Neural cell (in vitro differentiated cells): ENCODE measurements at regions not wholly inside any gene's neighbourhood (a gene's known extent, or its start where the extent isn't known, plus 50 kb on each side); places are given as distances from the start of the nearest gene placed in this dataset.

Experiments used
- H2AFZ ChIP-seq: fragments of 200-600, 300-800 bp; sonication (generic), shearing (Covaris generic); 2 replicates; pipeline ENCODE4 v1.6.0; 2014; ENCODE audit warnings: low read depth, mild to moderate bottlenecking, antibody characterized with exemption, low read length, moderate library complexity
- H3F3A ChIP-seq: fragments of 200-600 bp; shearing (Covaris generic); 2 replicates; pipeline ENCODE4 v1.6.1; 2016; ENCODE audit warnings: mild to moderate bottlenecking, moderate library complexity, mixed read lengths, antibody characterized with exemption, low read length; ENCODE audit not compliant: insufficient read depth, poor library complexity, severe bottlenecking
- H3K27ac ChIP-seq: fragments of 200-600, 300-800 bp; sonication (generic), shearing (Covaris generic); 2 replicates; pipeline ENCODE4 v1.5.1; 2014; ENCODE audit warnings: mild to moderate bottlenecking, low read length, moderate library complexity
- H3K27me3 ChIP-seq: fragments of 300-800, 200-600 bp; sonication (generic), shearing (Covaris generic); 2 replicates; pipeline ENCODE4 v1.6.0; 2014; ENCODE audit warnings: mild to moderate bottlenecking, low read depth, low read length, moderate library complexity; ENCODE audit not compliant: insufficient read depth
- H3K36me3 ChIP-seq: fragments of 300-800, 200-600 bp; sonication (generic), shearing (Covaris generic); 2 replicates; pipeline ENCODE4 v1.5.1; 2014; ENCODE audit warnings: mild to moderate bottlenecking, antibody characterized with exemption, low read length, moderate library complexity; ENCODE audit not compliant: insufficient read depth
- H3K4me2 ChIP-seq: fragments of 300-800, 200-600 bp; sonication (generic), shearing (Covaris generic); 2 replicates; pipeline ENCODE4 v1.6.0; 2014; ENCODE audit warnings: mild to moderate bottlenecking, low read length
- H3K4me3 ChIP-seq: fragments of 300-800, 200-600 bp; sonication (generic), shearing (Covaris generic); 2 replicates; pipeline ENCODE4 v1.5.1; 2014; ENCODE audit warnings: mild to moderate bottlenecking, low read length, moderate library complexity
- H3K79me2 ChIP-seq: fragments of 200-600 bp; shearing (Covaris generic); replicated peaks from 2 replicates; pipeline ENCODE4 v1.6.0; 2014; ENCODE audit warnings: mild to moderate bottlenecking, low read length, moderate library complexity; ENCODE audit not compliant: insufficient read depth
- H3K9ac ChIP-seq: fragments of 300-800, 200-600 bp; sonication (generic), shearing (Covaris generic); 2 replicates; pipeline ENCODE4 v1.6.1; 2016; ENCODE audit warnings: mild to moderate bottlenecking, low read length, mixed read lengths
- H3K9me2 ChIP-seq: fragments of 200-600 bp; shearing (Covaris generic); 2 replicates; pipeline ENCODE4 v1.6.1; 2016; ENCODE audit warnings: mild to moderate bottlenecking, low read length, mixed read lengths; ENCODE audit not compliant: insufficient read depth
- H3K9me3 ChIP-seq: fragments of 200-600, 300-800 bp; sonication (generic), shearing (Covaris generic); 2 replicates; pipeline ENCODE4 v1.6.1; 2016; ENCODE audit warnings: mild to moderate bottlenecking, mixed run types, low read length, moderate library complexity, mixed read lengths
- H4K20me1 ChIP-seq: fragments of 200-600 bp; shearing (Covaris generic); 2 replicates; pipeline ENCODE4 v1.6.1; 2016; ENCODE audit warnings: mild to moderate bottlenecking, mixed run types; ENCODE audit not compliant: insufficient read depth
- EP300 ChIP-seq: fragments of 450-650 bp; conservative IDR thresholded peaks from 2 replicates; pipeline ENCODE4 v1.6.1; 2014; ENCODE audit warnings: antibody characterized with exemption, mild to moderate bottlenecking, moderate library complexity; ENCODE audit not compliant: poor library complexity, severe bottlenecking
- EZH2 ChIP-seq: fragments of 200-600, 300-800 bp; shearing (Covaris generic), sonication (generic); IDR thresholded peaks from 2 replicates; pipeline ENCODE4 v1.6.1; 2014; ENCODE audit warnings: antibody characterized with exemption, low read length, borderline replicate concordance, mild to moderate bottlenecking; ENCODE audit not compliant: insufficient read depth, poor library complexity, severe bottlenecking
- MXI1 ChIP-seq: fragments of 450-650 bp; conservative IDR thresholded peaks from 2 replicates; pipeline ENCODE4 v1.6.1; 2014; ENCODE audit warnings: antibody characterized with exemption, mild to moderate bottlenecking; ENCODE audit not compliant: poor library complexity, severe bottlenecking
- POLR2AphosphoS5 ChIP-seq: IDR thresholded peaks from 2 replicates; pipeline ENCODE4 v1.6.1; 2012
- RAD21 ChIP-seq: fragments of 450-650 bp; conservative IDR thresholded peaks from 2 replicates; pipeline ENCODE4 v1.6.1; 2014; ENCODE audit warnings: antibody characterized with exemption, mild to moderate bottlenecking, moderate library complexity
- SMC3 ChIP-seq: fragments of 450-650 bp; conservative IDR thresholded peaks from 2 replicates; pipeline ENCODE4 v1.6.1; 2014; ENCODE audit warnings: antibody characterized with exemption, mild to moderate bottlenecking, moderate library complexity; ENCODE audit not compliant: poor library complexity
- TAF1 ChIP-seq: IDR thresholded peaks from 2 replicates; pipeline ENCODE4 v1.6.1; 2012; ENCODE audit warnings: low read depth
- TF ChIP-seq, protein P1 (sequence below): fragments of 450-650 bp; IDR thresholded peaks from 2 replicates; pipeline ENCODE4 v1.5.1; 2014; ENCODE audit warnings: antibody characterized with exemption, mild to moderate bottlenecking, moderate library complexity; ENCODE audit not compliant: poor library complexity, severe bottlenecking
- TF ChIP-seq, protein P2 (sequence below): IDR thresholded peaks from 2 replicates; pipeline ENCODE4 v1.6.1; 2012; ENCODE audit warnings: borderline replicate concordance

DNA sequence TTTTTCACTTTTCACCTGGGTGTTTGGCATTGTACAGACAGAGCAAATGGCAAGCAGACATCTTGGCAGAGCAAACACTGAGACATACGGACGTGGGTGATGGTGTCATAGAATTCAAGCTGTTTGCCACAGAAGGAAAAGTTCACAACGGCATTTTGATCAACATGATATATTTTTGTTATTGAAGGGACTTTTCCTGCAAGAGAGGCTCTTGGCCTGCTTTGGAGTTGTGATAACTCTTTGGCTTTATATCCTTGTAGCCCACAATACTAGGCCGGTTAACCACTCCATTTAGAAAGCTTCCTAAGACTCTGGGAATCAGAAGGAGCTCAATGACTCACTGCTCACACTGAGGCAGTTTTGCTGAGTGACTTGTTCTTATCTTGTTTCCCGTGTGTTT, 1038.3 kb downstream of the TLE1 start:
- Histone ChIP-seq H3F3A (no peaks in the 10 kb centered on the region), H3K9me2 (no peaks in the 10 kb centered on the region), H3K9me3 (no peaks in the 10 kb centered on the region), H3K9ac (no peak overlapping the region), H3K4me3 (no peak overlapping the region), H4K20me1 (no peaks in the 10 kb centered on the region), H3K36me3 (no peaks in the 10 kb centered on the region), H2AFZ (no peak overlapping the region), H3K27ac (no peak overlapping the region), H3K27me3 (no peaks in the 10 kb centered on the region), H3K79me2 (no peaks in the 10 kb centered on the region), H3K4me2 (no peak overlapping the region)
- TF ChIP-seq RAD21 (no peak), TAF1 (no peak), SMC3 (no peak), POLR2AphosphoS5 (no peak), MXI1 (no peak), EP300 (no peak), EZH2 (no peak)
- TF ChIP-seq, protein P1, sequence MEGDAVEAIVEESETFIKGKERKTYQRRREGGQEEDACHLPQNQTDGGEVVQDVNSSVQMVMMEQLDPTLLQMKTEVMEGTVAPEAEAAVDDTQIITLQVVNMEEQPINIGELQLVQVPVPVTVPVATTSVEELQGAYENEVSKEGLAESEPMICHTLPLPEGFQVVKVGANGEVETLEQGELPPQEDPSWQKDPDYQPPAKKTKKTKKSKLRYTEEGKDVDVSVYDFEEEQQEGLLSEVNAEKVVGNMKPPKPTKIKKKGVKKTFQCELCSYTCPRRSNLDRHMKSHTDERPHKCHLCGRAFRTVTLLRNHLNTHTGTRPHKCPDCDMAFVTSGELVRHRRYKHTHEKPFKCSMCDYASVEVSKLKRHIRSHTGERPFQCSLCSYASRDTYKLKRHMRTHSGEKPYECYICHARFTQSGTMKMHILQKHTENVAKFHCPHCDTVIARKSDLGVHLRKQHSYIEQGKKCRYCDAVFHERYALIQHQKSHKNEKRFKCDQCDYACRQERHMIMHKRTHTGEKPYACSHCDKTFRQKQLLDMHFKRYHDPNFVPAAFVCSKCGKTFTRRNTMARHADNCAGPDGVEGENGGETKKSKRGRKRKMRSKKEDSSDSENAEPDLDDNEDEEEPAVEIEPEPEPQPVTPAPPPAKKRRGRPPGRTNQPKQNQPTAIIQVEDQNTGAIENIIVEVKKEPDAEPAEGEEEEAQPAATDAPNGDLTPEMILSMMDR: no peak
- TF ChIP-seq, protein P2, sequence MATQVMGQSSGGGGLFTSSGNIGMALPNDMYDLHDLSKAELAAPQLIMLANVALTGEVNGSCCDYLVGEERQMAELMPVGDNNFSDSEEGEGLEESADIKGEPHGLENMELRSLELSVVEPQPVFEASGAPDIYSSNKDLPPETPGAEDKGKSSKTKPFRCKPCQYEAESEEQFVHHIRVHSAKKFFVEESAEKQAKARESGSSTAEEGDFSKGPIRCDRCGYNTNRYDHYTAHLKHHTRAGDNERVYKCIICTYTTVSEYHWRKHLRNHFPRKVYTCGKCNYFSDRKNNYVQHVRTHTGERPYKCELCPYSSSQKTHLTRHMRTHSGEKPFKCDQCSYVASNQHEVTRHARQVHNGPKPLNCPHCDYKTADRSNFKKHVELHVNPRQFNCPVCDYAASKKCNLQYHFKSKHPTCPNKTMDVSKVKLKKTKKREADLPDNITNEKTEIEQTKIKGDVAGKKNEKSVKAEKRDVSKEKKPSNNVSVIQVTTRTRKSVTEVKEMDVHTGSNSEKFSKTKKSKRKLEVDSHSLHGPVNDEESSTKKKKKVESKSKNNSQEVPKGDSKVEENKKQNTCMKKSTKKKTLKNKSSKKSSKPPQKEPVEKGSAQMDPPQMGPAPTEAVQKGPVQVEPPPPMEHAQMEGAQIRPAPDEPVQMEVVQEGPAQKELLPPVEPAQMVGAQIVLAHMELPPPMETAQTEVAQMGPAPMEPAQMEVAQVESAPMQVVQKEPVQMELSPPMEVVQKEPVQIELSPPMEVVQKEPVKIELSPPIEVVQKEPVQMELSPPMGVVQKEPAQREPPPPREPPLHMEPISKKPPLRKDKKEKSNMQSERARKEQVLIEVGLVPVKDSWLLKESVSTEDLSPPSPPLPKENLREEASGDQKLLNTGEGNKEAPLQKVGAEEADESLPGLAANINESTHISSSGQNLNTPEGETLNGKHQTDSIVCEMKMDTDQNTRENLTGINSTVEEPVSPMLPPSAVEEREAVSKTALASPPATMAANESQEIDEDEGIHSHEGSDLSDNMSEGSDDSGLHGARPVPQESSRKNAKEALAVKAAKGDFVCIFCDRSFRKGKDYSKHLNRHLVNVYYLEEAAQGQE: no peak

DNA sequence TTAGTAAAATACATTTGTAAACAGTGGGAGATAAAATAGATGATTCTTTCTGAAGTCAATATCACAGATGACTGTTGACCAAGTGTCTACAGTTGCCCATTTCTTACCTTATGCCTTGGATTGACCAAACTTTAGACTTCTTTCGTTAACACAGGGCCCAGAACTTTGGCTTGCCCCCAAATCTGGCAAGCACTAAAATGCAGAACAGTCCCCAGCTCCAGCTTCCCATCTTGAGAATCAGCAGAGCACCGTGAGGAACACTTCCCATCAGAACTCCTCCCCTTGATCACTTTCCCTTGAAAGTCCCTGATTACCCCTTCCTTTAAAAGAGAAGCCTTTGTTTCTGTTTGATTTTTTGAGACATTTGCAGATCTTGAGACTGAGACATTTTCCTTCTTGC, 1039.9 kb downstream of the TLE1 start:
- Histone ChIP-seq H3K9me3 (no peaks in the 10 kb centered on the region), H3K9ac (no peak overlapping the region), H3K79me2 (no peaks in the 10 kb centered on the region), H2AFZ (no peak overlapping the region), H3K9me2 (no peaks in the 10 kb centered on the region), H3K4me3 (no peak overlapping the region), H3K4me2 (no peak overlapping the region), H3F3A (no peaks in the 10 kb centered on the region), H3K36me3 (no peaks in the 10 kb centered on the region), H3K27me3 (no peaks in the 10 kb centered on the region), H4K20me1 (no peaks in the 10 kb centered on the region), H3K27ac (no peak overlapping the region)
- TF ChIP-seq POLR2AphosphoS5 (no peak), EZH2 (no peak), RAD21 (no peak), MXI1 (no peak), TAF1 (no peak), EP300 (no peak), SMC3 (no peak)
- TF ChIP-seq, protein P1: no peak
- TF ChIP-seq, protein P2: no peak
